Kidney (tissue), 13 donors: ENCODE measurements at regions not wholly inside any gene's neighbourhood (a gene's known extent, or its start where the extent isn't known, plus 50 kb on each side); places are given as distances from the start of the nearest gene placed in this dataset.

ENCODE experiments used
- DNase-seq, 5 donors: peaks; one replicate each; pipeline ENCODE4 v3.0.0-alpha.2; 2013 to 2020
- FAIRE-seq: peaks from 2 replicates; lab custom pipeline; 2012; peaks lifted over from hg19 to GRCh38; lab: Jason Lieb, UNC
- H3K27ac ChIP-seq, 2 donors: one replicate each; pipeline ENCODE4 v1.7.0; 2013; ENCODE audit warnings: low read depth in 2 of 2, low read length in 2 of 2, inconsistent platforms in 1 of 2
- H3K27me3 ChIP-seq: one replicate; pipeline ENCODE4 v1.7.1; 2013; ENCODE audit warnings: low read length, inconsistent platforms; ENCODE audit not compliant: control insufficient read depth, insufficient read depth
- H3K36me3 ChIP-seq, 3 donors: one replicate each; pipeline versions ENCODE4 v1.7.0 to v1.7.1; 2013; ENCODE audit warnings: low read length in 3 of 3, control low read depth in 1 of 3, inconsistent platforms in 1 of 3; ENCODE audit not compliant: insufficient read depth in 3 of 3, control insufficient read depth in 2 of 3
- H3K4me1 ChIP-seq, 3 donors: one replicate each; pipeline versions ENCODE4 v1.7.0 to v1.7.1; 2013; ENCODE audit warnings: low read length in 3 of 3, inconsistent platforms in 1 of 3, low read depth in 1 of 3; ENCODE audit not compliant: control insufficient read depth in 2 of 3, insufficient read depth in 2 of 3
- H3K4me3 ChIP-seq, 3 donors: one replicate each; pipeline versions ENCODE4 v1.7.0 to v1.8.1; 2013; ENCODE audit warnings: low read length in 3 of 3, control low read depth in 1 of 3, inconsistent platforms in 1 of 3
- H3K9ac ChIP-seq, 3 donors: one replicate each; pipeline versions ENCODE4 v1.7.0 to v1.7.1; 2013; ENCODE audit warnings: low read length in 3 of 3, control low read depth in 1 of 3, inconsistent platforms in 1 of 3
- H3K9me3 ChIP-seq, 3 donors: one replicate each; pipeline versions ENCODE4 v1.7.0 to v1.7.1; 2013; ENCODE audit warnings: low read length in 3 of 3, control low read depth in 1 of 3, inconsistent platforms in 1 of 3; ENCODE audit not compliant: control insufficient read depth in 2 of 3, insufficient read depth in 1 of 3
- intact Hi-C: fragments of 100-400 bp; cut with DNase I; formaldehyde crosslinking; loops from one replicate; pipeline ENCODE4 v1.11.1; 2022
- TF ChIP-seq, protein P1 (sequence below): IDR thresholded peaks from 3 replicates; pipeline ENCODE4 v1.5.1; 2012; ENCODE audit warnings: mild to moderate bottlenecking, moderate library complexity, borderline replicate concordance; ENCODE audit not compliant: insufficient read depth; ENCODE audit errors: extremely low read depth
- donor health status: control.
- donor health status: control.
- donor health status: control.
- donor health status: control.
- donor health status: control.
- donor health status: DM: yes; HTN: yes; CAD: no.
- donor health status: Normal renal cell carcinoma (clear cell type).

DNA sequence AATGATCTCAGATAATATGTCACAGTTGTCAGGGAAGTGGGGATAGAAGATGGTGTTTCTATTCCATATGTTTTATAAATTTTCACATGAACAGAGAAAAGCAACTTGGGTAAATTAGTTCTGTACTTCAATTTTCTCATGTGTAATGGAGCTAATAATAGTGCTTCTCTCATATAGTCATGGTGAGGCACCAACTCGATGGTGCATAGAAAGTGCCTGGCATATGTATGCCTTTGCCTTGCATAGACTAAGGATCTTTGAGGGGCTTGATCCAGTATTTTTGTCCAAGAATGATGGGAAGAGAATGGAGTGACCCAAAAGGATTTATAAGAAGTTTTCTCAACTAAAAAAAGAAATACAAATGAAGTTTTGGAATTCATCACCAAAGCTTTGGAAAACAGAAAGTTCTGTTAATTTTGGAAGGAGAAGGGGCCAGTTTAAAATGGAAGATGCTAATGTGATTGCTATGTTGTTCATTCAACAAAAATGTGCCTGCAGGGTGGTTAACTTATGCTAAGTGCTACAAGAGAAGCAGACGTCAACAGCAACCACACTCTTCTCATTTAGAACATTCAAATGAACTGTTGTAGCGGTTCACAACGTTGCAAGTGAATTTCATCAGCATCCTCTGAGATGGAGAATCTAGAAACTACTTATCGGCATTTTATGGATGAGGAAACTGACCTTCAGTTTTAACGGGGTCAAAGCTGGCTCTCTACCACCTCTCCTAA is 86.1 kb downstream of the RTP4 start:
- intact Hi-C loops = no loop called here

DNA sequence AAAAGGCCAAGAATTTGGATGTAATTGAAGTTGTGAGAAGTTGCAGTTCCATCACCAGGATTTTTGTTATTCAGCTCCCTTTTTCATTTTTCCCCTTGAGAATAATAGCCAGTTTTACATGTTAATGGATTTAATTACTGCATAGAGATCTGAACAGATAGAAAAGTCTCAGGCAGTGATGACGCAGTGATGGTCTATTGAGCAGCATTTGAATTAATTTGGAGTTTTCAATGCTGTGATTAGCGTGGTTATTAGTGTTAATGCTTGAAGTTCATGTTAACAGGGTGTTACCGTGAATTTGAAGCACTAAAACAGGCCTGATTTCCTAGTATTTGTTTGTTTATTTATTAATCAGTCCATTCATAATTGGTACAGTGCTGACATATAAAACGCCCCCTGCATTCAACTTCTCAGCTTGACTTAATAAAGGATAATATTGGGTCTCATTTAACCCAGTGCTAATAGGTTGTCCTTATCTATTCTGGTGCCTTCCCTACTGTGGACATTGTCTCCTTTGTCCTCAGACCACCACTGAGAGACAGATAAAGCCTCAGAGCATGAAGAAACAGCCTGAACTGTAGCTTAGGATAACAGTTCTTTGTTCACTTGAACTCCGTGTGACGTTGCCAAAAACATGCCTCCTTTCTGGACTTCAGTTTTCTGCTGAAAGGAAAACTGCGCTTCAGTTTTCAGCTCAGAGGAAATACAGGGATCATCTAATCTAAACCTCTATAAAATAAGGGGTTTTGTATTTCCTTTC is 82.4 kb downstream of the RTP4 start:
- H3K9ac ChIP-seq = no peak overlapping the region
- H3K27me3 ChIP-seq = no peaks in the 10 kb centered on the region
- intact Hi-C loops = no loop called here
- H3K4me1 ChIP-seq = no peaks in the 10 kb centered on the region
- no peak overlapping the region for H3K4me3 ChIP-seq
- no peak overlapping the region for H3K27ac ChIP-seq
- no peaks in the 10 kb centered on the region for H3K36me3 ChIP-seq
- H3K9me3 ChIP-seq = no peaks in the 10 kb centered on the region
- TF ChIP-seq, protein P1, sequence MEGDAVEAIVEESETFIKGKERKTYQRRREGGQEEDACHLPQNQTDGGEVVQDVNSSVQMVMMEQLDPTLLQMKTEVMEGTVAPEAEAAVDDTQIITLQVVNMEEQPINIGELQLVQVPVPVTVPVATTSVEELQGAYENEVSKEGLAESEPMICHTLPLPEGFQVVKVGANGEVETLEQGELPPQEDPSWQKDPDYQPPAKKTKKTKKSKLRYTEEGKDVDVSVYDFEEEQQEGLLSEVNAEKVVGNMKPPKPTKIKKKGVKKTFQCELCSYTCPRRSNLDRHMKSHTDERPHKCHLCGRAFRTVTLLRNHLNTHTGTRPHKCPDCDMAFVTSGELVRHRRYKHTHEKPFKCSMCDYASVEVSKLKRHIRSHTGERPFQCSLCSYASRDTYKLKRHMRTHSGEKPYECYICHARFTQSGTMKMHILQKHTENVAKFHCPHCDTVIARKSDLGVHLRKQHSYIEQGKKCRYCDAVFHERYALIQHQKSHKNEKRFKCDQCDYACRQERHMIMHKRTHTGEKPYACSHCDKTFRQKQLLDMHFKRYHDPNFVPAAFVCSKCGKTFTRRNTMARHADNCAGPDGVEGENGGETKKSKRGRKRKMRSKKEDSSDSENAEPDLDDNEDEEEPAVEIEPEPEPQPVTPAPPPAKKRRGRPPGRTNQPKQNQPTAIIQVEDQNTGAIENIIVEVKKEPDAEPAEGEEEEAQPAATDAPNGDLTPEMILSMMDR = no peak
- FAIRE-seq (no peak), DNase-seq (no peak)

More for the DNA sequence above, 86.1 kb downstream of the RTP4 start:
- Histone ChIP-seq H3K9me3 (no peaks in the 10 kb centered on the region), H3K4me1 (no peaks in the 10 kb centered on the region), H3K4me3 (no peak overlapping the region), H3K36me3 (no peaks in the 10 kb centered on the region), H3K27ac (no peak overlapping the region), H3K27me3 (no peaks in the 10 kb centered on the region), H3K9ac (no peak overlapping the region)
- TF ChIP-seq, protein P1 = no peak
- FAIRE-seq = no peak
- no peak for DNase-seq

DNA sequence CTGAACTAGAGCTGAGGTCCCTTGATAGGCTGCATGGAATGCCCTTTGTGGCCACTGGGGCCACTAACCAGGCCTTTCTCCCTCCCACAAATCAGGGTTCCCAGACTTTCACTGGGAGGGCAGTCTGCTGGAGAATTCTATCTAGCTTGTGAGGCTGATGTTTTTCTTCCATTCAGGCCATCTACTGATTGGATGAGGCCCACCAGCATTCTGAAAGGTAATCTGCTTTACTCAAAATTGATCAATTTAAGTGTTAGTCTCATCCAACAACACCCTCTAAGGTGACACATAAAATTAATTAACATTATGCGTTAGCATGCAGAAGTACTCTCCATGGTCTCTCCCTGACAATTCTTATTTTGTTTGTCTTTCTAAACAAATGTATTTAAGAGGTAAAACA is 80.5 kb downstream of the RTP4 start:
- H3K36me3 ChIP-seq = no peaks in the 10 kb centered on the region
- TF ChIP-seq, protein P1 = no peak
- FAIRE-seq = no peak
- H3K4me3 ChIP-seq = no peak overlapping the region
- no peak overlapping the region for H3K27ac ChIP-seq
- H3K4me1 ChIP-seq = no peaks in the 10 kb centered on the region
- H3K27me3 ChIP-seq = no peaks in the 10 kb centered on the region
- intact Hi-C loops = no loop called here
- no peak overlapping the region for H3K9ac ChIP-seq
- DNase-seq = no peak
- no peaks in the 10 kb centered on the region for H3K9me3 ChIP-seq
